A204.1 (cell line): ENCODE measurements at regions not wholly inside any gene's neighbourhood (a gene's known extent, or its start where the extent isn't known, plus 50 kb on each side); places are given as distances from the start of the nearest gene placed in this dataset.
"Not testable (repeated sequence)": the region's sequence is repeated elsewhere in the genome, so short reads cannot be mapped to it uniquely, and the experiment has no call there.

Experiments used
- FAIRE-seq: peaks from 2 replicates; lab custom pipeline; 2012; peaks lifted over from hg19 to GRCh38; lab: Jason Lieb, UNC

DNA sequence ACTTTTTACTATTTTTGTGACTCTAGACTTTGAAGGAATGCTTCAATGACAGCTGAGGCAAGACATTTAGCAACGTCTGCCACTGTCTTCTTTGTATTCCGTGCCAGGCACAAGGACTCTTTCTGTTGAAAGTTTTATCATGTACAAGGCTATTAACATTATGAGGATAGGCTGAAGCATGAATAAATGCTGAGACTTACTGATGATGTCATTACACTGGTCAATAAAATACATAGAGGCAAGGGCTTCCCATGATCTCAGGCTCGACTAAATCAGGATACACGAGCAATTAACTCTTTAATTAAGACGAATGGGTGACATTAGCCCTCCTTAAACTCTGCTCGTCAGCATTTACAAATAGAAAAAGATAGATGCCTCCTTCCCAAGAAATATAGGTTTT lies 1393.3 kb upstream of the WWC1 start:
- FAIRE-seq, result no peak

DNA sequence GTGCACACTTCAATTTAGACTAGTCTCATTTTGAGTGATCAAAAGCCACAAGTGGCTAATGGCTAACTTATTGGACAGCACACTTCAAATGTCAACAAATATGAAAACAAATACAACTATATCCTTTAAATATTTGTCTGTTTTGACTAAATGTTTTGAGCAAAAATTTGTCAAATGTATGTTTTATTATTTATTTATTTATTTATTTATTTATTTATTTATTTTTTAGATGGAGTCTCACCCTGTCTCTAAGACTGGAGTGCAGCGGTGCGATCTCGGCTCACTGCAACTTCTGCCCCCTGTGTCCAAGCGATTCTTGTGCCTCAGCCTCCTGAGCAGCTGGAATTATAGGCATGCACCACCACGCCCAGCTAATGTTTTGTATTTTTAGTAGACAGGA lies 1392.1 kb upstream of the WWC1 start:
- no peak for FAIRE-seq

DNA sequence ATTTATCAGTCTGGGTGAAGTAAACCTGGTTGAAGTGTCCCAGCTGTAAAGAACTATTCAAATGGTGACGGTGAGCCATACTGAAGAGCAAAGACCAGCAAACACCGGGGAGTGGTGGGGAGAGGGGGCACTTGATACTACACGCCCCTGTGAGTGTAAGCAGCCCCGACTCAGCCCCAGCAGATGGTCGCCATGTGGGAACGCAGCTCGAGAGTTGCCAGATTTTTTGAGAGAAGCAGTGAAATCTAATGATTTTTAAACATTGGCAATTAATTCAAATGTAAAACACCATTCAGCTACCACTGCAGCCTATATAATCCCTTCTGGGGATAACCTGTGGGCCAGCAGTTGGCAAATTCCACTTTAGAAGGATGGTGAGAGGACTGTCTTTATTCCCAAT lies 1386.9 kb upstream of the WWC1 start:
- FAIRE-seq, result no peak

DNA sequence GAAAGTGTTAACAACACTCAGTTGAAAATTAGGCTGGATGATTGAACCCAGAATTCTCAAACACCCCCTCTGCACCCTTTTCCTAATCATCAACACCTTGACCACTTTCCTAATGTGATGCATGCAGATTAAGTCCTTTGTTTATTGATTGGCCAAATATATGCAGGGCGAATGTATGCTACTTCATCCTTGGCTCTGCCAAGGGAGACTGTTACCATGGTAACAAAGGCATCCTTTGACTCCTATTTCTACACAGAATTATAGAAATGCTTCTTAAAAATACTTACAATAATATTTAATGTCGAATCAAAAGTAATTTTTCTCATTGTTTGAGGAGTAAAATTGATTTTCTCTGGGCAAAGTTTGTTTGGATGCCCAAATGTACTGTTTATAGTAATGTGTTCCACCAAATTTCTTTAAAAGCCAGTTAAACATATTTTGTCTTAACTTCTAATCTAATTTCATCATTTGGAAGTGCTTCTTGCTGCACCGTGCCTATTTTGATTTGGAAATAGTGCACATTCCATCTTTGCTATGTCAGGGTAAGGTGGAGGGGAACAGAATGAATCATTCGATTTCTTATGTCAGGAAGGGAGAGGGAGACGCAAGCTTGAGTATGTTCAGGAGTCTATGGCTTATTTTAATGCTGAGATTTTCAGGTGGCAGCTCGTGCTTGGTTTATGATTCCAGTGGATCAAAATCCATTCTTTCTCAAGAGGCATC lies 1384.3 kb upstream of the WWC1 start:
- FAIRE-seq, result no peak

DNA sequence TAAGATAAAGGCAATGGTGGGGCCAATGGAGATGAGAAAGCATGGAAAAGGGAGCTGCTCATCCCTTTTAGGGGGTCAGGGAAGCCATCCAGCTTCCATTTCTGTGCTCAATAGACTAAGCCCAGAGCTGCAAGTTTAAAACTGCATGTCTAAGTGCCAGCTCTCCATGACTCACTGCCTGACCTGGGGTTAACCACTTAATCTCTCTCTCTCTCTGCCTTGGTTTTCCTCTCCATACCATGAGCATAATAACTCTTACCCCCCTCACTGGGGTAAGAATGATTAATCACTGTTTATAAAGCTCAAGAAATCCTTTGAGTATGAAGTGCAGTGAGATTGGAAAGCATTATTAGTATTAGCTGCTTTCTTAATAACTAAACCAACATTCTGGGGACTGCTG lies 1382.4 kb upstream of the WWC1 start:
- no peak for FAIRE-seq

DNA sequence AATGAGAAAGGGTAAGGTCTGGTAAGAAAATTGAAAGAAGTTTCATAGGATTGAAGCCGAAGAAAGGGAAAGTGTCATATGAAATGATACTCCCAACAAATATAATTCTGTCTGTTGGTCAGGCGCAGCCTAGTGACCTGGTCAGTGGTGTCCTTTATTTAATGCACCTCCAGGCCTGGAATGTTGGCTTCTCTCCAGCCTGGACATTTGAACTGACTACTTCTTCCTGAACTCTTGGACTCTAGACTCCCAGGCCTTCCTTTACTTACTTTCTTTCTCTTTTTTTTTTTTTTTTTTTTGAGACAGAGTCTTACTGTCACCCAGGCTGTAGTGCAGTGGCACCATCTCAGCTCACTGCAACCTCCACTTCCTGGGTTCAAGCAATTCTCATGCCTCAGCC lies 1381.5 kb upstream of the WWC1 start:
- FAIRE-seq, result no peak

DNA sequence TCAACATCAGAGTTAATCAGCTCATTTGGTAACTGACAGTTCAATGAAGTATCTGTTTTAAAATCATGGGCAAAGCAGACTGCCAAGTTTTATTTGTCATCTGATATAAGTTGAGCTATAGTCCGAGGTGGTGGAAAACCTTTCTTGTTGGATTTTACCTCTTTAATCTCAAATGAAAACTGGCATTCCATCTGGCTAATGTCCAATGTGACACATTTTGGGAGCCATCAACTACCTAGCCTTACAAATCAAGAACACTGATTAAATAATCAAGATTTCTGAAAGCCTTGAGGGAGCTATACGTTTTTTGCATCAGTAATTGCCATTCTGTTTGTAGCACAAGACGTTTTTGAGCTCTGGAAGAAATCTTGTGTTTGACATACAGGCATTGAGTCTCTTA lies 1380.5 kb upstream of the WWC1 start:
- FAIRE-seq, result no peak

DNA sequence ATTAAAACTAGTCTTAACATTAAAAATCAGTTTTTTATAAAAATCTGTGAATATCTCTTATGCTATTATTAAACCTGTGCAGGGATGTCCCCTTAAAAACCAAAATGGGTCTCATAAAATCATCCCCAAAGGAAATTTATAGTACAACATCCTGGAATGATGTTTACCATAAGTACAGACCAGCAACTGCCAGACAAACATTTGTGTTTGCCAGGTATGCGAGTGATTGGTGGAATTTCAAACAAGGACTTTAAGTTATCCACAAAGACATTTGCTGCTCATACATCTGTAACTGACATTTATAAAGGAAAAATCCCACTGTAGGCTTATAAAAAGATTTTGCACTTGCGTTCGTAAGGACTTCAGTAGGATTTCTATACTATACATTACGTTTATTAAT lies 1375.4 kb upstream of the WWC1 start:
- no peak for FAIRE-seq

DNA sequence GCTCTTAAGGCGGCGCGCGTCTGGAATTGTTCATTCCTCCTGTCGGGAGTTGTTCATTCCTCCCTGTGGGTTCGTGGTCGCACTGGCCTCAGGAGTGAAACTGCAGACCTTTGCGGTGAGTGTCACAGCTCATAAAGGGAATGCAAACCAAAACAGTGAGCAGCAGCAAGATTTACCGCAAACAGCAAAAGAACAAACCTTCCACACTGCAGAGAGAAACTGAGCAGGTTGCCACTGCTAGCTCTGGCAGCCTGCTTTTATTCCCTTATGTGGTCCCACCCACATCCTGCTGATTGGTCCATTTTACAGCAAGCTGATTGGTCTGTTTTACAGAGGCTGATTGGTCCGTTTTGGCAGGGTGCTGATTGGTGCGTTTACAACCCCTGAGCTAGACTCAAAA lies 1365.3 kb upstream of the WWC1 start:
- no peak for FAIRE-seq

DNA sequence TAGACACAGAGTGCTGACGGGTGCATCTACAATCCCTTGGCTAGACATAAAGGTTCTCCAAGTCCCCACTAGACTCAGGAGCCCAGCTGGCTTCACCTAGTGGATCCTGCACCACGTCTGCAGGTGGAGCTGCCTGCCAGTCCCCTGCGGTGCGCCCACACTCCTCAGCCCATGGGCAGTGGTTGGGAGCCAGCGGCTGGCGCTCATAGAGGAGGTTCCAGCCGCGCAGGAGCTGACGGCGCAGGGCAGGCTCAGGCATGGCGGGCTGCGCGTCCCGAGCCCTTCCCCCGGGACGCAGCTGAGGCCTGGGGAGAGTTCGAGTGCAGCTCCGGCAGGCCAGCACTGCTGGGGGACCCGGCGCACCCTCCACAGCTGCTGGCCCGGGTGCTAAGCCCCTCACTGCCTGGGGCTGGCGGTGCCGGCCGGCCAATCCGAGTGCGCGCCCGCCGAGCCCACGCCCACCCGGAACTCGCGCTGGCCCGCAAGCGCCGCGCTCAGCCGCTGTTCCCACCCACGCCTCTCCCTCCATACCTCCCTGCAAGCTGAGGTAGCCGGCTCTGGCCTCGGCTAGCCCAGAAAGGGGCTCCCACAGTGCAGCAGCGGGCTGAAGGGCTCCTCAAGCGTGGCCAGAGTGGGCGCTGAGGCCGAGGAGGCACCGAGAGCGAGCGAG lies 1364.5 kb upstream of the WWC1 start:
- FAIRE-seq, result not testable (repeated sequence)

DNA sequence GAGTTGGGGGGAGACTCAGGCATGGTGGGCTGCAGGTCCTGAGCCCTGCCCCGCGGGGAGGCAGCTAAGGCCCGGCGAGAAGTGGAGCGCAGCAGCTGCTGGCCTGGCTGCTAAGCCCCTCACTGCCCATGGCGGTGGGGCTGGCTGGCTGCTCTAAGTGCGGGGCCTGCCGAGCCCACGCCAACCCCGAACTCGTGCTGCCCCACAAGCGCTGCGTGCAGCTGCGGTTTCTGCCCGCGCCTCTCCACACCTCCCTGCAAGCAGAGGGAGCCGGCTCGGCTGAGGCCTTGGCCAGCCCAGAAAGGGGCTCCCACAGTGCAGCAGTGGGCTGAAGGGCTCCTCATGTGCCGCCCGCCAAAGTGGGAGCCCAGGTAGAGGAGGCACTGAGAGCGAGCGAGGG lies 1355.1 kb upstream of the WWC1 start:
- no peak for FAIRE-seq

DNA sequence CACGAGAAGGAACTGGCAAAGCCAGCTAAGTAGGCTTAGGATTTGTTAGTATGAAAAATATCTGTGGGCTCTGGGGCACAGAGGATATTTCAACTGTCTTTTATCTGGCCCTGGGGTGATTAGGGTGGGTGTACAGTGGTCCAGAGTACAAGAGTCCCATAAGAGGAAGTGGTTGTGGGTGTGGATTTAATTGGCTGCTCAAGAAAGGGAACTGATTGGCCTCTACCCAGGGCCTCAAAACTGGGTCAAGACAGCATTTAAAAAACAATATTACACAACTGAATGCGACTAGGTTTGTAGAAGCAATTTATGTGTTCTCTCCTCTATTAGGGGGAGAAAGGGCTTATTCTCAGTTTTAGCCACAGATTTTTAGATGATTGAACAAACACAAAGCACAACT lies 1353.4 kb upstream of the WWC1 start:
- FAIRE-seq, result no peak

DNA sequence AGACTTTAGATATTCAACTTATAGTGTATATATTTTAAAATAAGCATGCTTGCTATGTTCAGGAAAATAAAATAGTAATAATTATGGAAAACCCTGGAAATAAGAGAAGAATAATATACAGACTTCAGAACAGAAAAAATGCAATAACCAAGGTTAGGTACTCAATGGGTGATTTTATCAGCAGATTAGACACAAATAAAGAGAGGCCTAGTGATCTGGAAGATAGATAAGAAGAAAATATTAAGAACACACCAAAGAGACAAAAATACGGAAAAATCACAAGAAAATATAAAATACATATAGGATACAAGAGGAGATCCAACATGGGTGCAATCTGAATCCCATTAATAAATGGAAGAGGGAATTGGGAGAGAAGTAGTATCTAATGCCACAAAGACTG lies 1348.5 kb upstream of the WWC1 start:
- FAIRE-seq, result no peak

DNA sequence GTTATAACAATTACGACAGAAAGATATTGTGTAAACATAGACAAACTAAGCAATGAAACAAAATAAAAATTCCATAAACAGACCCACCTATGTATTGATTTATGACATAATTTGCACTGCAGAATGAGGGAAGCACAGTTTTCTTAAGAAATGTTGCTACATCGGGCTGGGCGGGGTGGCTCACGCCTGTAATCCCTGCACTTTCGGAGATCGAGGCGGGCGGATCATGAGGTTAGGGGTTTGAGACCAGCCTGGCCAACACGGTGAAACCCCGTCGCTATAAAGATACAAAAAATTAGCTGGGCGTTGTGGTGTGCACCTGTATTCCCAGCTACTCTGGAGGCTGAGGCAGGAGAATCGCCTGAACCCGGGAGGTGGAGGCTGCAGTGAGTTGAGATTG lies 1344.4 kb upstream of the WWC1 start:
- FAIRE-seq, result no peak

DNA sequence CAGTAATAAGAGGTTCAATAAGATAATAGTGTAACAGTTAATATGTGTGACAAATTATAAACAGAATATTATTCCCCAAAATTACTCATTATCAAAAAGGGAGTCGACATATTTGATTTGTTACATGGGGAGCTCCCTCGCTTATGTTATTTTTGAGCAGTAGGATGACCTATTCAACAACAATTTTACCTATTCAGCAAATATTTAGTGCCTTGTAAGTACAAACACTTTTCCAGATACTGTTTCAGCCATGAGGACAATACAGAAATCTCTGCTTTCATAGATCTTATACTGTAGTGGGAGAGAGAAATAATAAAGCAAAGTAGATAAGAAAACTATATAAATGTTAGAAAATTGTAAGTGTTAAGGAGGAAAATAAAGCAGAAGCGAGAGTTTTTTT lies 1342.8 kb upstream of the WWC1 start:
- no peak for FAIRE-seq

DNA sequence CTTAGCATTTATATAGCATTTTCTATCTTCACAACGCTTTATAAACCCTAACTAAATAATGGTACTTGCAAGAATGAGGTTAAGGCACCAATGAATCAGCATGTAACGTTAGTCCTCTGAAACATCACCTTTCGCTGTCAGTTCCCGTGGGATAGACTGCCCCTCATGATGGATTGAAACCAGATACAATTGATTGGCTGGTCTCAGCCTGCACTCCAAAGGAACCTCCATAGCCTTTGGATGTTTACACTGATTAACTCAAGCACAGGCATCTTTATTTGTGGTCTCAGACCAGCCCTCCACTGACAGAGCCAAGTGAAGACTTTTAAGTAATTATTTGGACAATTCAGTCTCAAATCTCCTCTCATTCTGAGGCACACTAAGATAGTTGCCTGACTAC lies 1339.4 kb upstream of the WWC1 start:
- FAIRE-seq, result no peak

DNA sequence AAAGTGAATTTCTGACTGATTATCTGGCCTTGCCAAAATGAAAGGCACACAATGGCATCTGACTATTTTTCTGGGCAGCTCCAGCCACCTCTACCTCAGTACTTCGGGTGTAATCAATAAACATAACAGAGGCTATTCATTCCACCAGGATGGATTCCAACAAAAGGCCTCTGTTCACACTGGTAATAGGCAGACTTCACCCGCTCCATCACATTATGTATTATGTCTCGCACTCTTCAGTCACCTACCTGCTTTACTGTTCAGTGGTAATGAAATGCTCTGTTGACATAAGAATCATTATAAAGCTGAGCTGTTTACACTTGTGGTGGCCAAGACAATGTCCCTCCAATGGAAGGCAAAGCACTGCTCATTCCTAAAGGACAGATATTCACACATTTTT lies 1333.7 kb upstream of the WWC1 start:
- FAIRE-seq, result no peak

DNA sequence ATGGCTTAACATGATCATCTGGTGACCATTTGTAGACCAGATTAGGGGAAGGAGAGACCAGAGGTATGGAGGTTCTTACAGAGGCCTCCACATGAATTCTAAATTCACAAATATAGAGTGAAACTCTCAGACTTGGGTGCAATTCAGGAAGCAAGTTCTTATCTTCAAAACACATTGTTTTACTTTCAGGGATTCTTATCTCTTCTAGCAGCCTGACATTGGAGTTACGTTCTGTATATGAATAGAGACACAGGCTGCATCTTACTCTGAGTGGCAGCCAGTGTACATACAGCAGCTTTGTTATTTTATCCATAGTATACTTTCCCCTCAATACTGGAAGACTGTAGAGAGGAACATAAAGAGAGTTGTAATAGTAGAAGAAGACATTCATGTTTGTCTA lies 1331.7 kb upstream of the WWC1 start:
- no peak for FAIRE-seq

DNA sequence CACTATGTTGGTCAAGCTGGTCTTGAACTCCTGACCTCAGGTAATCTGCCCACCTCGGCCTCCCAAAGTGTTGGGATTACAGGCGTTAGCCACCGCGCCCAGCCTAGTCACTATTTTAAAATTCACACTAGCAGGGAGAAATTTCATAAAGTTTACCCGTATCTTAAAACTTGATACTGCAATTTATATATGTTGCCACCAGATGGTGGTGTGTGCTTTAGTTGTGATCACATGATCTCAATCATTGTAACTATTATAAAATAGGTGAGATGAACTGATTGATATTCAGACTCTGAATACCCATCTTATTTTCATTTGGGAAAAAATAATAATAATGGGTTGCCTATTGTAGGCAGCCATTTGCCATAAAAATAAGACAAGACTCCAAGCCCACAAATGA lies 1330.4 kb upstream of the WWC1 start:
- no peak for FAIRE-seq

DNA sequence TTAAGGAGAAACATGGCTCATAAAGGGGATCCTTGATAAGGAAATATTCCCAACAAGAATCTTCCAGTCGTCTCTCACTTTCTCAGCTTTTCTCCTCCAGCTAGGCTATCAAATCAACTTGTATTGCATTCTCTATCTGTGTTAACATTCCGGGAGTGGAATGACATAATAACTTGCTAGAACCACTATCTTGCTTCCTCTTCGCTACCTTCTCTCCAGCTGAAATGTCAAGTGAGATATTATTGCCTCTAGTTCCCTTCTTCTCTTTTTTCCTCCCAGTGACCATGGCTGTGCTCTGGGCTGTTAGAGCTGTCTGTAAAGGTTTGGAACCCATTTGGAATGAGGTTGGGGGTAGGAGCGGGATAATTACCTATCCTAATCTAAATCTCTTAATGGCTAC lies 1329.5 kb upstream of the WWC1 start:
- no peak for FAIRE-seq

DNA sequence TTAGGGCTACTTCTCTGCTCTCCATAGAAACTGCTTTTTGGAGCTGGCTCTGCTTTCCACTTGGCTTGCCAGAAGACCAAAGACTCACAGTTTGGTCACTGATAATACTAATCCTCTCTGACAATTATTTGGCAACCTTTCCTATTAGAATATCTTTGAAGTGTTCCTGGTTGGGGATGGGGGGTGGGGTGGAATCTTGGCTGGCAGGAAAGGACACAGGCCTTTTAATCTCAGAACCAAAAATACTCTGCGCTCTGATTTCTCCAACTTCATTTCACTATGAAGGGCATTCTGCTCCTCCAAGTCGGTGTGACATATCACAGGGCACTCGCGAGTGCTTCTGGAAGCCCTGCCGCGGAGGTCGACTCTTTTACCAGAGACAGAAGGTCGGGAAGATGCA lies 1329.0 kb upstream of the WWC1 start:
- FAIRE-seq, result no peak

DNA sequence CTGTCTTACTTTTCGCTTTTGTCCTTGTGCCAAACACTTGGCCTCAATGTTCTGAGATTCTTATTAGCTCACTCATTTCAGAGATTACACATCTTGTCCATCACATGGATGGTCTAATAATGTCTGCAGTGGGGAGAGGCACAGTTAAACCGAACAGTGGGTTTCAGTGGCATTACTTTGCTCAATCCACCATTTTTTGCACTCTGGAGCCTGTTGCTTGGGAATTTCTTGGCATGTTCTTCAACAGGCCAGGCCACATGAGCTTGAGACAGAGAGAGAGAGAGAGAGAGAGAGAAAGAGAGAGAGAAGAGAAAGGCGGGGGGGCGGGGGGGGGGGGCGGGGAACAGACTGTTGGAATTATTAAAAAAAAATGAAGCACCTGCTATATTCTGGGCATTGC lies 1327.8 kb upstream of the WWC1 start:
- no peak for FAIRE-seq

DNA sequence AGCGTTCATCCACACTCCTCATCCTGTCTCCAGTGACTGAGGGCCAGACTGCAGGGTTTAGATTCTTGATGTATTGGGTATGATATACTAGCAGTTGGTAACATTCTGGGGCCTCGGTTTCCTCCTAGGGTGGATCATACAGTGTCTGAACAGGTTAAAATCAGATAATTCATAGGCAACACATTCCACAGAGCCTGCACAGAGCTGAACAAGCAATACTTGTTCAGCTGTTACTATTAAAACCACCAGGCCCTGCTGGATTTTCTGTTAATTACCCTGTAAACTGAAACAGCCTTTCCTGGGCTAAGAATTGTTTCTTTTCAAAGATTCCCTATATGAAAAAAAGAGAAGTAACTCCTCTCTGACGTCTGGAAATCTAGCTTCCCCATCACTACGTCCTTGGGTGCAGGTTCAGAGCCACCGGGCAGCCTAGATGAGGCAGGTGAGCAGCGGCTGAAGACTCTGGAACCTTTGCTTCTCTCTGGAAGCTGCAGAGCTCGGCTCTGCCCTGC lies 1313.5 kb upstream of the WWC1 start:
- FAIRE-seq, result no peak

DNA sequence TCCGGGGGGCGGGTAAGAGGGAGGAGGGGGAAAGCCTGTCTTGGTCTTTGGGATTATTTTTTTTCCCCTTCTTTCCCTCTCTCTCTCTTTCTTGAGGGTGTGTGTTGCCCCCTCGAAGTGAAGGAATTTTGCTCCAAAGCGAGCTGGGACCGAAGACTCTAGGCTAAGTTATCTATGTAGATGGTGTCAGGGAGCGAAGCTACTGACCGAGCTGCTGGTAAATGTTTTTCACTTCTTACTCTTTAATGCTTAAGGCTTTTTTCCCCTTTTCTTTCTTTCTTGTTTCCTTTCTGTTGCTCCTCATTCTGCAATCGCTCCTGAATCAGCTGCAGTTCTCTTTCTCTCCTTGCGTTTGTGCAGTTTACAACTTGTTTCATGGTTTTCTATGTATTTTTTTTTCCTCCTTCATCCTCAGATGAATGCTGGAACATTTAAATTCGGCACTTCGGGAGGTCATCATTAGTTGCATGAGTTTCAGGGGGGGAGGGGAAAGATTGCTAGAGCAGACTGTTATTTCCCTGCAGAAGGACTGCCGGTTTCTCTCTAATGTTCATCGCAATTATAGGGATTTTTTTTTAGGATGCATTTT lies 1312.0 kb upstream of the WWC1 start:
- no peak for FAIRE-seq
